RCC 7860 (cell line): ENCODE measurements at regions not wholly inside any gene's neighbourhood (a gene's known extent, or its start where the extent isn't known, plus 50 kb on each side); places are given as distances from the start of the nearest gene placed in this dataset.

ENCODE experiments used
- DNase-seq: peaks from one replicate; pipeline ENCODE4 v3.0.0-alpha.2; 2015; ENCODE audit warnings: low spot score
- FAIRE-seq: peaks from 2 replicates; lab custom pipeline; 2012; peaks lifted over from hg19 to GRCh38; lab: Jason Lieb, UNC

- FAIRE-seq, result no peak
- DNase-seq, result no peak
Measured at GRCh38 chr16:86444261-86444660, 66.1 kb upstream of the FOXF1 start.

- DNase-seq, result no peak
- no peak for FAIRE-seq
Measured at GRCh38 chr16:86444661-86445060, 65.7 kb upstream of the FOXF1 start.

GRCh38 chr16:86446279-86446678 lies 64.0 kb upstream of the FOXF1 start:
- no peak for FAIRE-seq
- DNase-seq, result no peak

DNA sequence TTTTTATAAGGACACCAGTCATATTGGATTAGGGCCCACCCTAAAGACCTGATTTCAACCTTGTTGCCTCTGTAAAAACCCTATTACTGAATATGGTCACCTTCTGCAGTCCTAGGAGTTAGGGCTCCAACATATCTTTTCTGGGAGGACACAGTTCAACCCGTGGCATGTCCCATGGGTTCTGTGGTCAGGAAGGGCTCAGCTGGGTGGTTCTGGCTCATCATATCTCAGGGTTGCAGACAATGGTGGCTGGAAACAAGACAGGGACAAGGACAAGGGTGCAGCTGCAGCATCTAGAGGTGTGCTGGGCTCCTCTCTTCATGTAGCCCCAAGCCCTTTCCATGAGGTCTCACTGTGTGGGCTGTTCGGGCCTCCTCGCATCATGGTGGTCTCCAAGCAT lies 63.1 kb upstream of the FOXF1 start:
- DNase-seq, result no peak
- no peak for FAIRE-seq

GRCh38 chr16:86448306-86448890 lies 61.9 kb upstream of the FOXF1 start:
- DNase-seq (no peak), FAIRE-seq (no peak)

DNA sequence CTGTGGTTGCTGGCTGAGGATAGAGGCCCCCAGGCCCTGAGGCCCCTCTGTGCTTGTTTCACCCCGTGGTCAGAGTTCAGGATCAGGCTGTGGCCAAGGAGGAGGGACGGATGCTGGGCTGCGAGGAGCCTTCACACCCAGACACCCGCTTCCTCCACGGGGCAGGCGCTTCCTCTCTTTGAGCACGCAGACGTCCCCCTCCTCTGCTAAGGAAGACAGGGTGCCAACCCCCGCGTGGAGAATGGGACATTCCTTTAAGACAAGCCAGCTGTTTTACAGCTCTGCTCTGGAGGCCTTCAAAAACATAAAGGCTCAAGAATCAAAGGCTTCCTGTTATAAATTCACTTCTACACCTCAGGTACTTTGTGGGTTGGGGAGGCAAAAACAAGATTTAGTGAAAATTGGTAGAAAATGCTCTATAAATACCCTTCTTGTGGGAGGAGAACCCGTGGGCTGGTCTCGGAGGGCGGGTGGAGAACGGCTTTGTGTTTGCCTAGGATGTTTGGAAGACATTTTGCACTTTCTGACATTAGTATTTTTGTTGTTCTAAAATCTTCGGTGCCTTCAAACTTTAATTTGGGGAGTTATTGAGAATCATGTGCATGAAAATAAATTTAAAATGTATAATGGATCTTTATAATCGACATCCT lies 60.8 kb upstream of the FOXF1 start:
- FAIRE-seq (no peak), DNase-seq (no peak)

DNA sequence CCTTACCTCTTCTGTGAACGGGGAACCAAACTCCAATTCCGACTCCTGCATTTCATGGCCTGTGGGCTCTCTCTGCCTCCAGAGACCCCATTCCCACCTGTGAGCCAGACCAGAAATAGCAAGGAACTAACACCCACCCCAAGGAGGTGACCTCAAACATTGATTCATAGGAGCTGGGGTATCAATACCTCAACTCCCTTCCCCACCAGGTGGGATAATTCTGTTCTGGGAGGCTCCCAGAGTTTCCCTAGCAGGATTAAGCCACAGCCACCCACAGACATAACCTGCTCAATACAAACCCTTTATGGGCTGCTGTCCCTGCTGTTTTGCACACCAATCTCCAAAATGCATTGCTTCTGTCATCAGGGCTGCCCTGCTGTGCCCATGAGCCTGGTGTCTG lies 59.6 kb upstream of the FOXF1 start:
- FAIRE-seq, result no peak

GRCh38 chr16:86452451-86452850 lies 57.9 kb upstream of the FOXF1 start:
- FAIRE-seq, result no peak
- no peak for DNase-seq

More for the DNA sequence above, 59.6 kb upstream of the FOXF1 start:
- DNase-seq, result no peak

GRCh38 chr16:86455116-86455515 lies 55.2 kb upstream of the FOXF1 start:
- DNase-seq (no peak), FAIRE-seq (no peak)

DNA sequence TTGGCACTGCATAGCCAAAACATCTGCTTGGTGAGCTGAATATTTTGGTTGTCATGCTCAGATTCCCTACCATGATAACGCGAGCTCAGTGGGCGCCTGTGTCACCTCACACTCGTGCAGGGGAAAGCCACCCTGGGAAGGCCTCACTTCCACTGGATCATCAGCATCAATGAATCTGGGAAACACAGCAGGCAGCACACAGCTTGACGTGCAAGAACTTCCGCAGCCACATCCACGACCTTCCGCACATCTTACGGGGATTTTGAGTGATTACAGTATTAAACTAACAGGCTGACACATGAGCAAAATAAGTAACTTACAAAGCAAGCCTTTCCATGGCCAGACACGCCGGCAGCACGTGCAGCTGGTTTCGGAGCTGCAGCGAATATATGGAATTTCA lies 54.7 kb upstream of the FOXF1 start:
- DNase-seq, result no peak
- no peak for FAIRE-seq

DNA sequence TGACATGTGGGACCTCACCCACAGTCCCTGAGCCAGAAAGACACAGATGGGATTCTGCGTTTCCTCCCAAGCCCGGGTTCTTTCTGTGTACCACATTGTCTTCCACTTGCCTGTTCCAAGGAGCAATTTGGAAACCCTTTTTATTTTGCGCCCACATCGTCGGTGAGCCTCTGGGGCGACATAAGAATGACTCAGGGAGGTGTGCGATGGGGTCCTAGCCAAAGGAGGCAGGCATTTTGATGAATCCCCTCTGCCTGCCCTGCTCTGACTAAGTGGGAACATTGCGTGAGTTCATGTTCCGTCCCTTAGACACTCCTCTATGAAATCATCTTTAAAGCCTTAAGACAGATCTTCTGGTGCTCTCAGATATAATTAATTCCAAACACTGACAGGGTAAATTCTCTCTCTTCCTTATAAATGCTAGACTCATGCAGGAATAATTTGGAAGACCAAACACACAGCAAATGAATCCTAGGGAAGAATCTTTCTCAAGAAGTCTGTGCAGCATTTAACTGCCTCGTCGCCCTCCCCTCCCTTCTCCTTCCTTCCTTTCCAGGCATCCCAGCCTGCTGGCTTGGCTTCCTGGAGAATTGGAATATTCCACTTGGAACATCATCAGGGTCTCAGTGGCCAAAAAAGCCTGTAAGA lies 52.7 kb upstream of the FOXF1 start:
- FAIRE-seq (no peak), DNase-seq (no peak)

GRCh38 chr16:86458149-86458777 lies 52.1 kb upstream of the FOXF1 start:
- no peak for FAIRE-seq
- no peak for DNase-seq

- DNase-seq (no peak), FAIRE-seq (no peak)
Measured at GRCh38 chr16:86459266-86459665, 51.1 kb upstream of the FOXF1 start.
